Psoas muscle (tissue), 7 donors: ENCODE measurements at regions not wholly inside any gene's neighbourhood (a gene's known extent, or its start where the extent isn't known, plus 50 kb on each side); places are given as distances from the start of the nearest gene placed in this dataset.

ENCODE experiments used
- ATAC-seq, 4 donors: fragments of 200-7000 bp; cut with Tn5 transposase; one replicate each; pipeline ENCODE4 v1.9.1; 2020; ENCODE audit warnings: moderate library complexity in 3 of 4, mild to moderate bottlenecking in 2 of 4
- DNase-seq, 2 donors: peaks; one replicate each; pipeline ENCODE4 v3.0.0-alpha.2; 2020
- H3K27ac ChIP-seq: fragments of 200-600 bp; one replicate; pipeline ENCODE4 v1.8.0; 2022
- H3K27me3 ChIP-seq, 3 donors: fragments of 200-600 bp in 1 of 3; one replicate each; pipeline versions ENCODE4 v1.6.1 to v1.8.0; 2013 to 2022; ENCODE audit warnings: low read length in 2 of 3, mild to moderate bottlenecking in 2 of 3, moderate library complexity in 1 of 3; ENCODE audit not compliant: insufficient read depth in 3 of 3
- H3K36me3 ChIP-seq, 2 donors: fragments of 200-600 bp in 1 of 2; one replicate each; pipeline versions ENCODE4 v1.6.1 to v1.8.0; 2013 to 2022; ENCODE audit warnings: low read depth in 1 of 2, mild to moderate bottlenecking in 1 of 2, moderate library complexity in 1 of 2; ENCODE audit not compliant: insufficient read depth in 1 of 2
- H3K4me1 ChIP-seq: fragments of 200-600 bp; one replicate; pipeline ENCODE4 v1.8.0; 2022
- H3K4me3 ChIP-seq: fragments of 200-600 bp; one replicate; pipeline ENCODE4 v1.8.0; 2022; ENCODE audit warnings: mild to moderate bottlenecking
- H3K9me3 ChIP-seq: fragments of 200-600 bp; one replicate; pipeline ENCODE4 v1.8.0; 2022
- WGBS, 3 donors: extraction: QIAGEN DNeasy Blood & Tissue Kit; methylation state at CpG; one replicate each; pipeline versions ENCODE4 v1.1.6 to v1.1.7; 2013; 5-methylcytosine and 5-hydroxymethylcytosine counted together
- intact Hi-C, 2 donors: fragments of 100-400 bp; cut with DNase I; formaldehyde crosslinking; loops; one replicate each; pipeline versions ENCODE4 v1.11.0 to v1.14.2; 2022
- TF ChIP-seq, protein P1 (sequence below): fragments of 200-600 bp; IDR thresholded peaks from one replicate; pipeline ENCODE4 v1.8.0; 2022; ENCODE audit warnings: antibody characterized with exemption
- donor health status: healthy with polysubstance abuse.
- donor health status: DM: no; HTN: no; CAD: no; lungs with moderate emphysema.
- donor health status: Bipolar disorder and iron deficiency.
- donor health status: healthy.
- donor health status: DM: yes; HTN: yes; CAD: no.
- donor health status: DM: no; HTN: no; CAD: no.
- donor health status: DM: yes; HTN: yes; CAD: no.

DNA sequence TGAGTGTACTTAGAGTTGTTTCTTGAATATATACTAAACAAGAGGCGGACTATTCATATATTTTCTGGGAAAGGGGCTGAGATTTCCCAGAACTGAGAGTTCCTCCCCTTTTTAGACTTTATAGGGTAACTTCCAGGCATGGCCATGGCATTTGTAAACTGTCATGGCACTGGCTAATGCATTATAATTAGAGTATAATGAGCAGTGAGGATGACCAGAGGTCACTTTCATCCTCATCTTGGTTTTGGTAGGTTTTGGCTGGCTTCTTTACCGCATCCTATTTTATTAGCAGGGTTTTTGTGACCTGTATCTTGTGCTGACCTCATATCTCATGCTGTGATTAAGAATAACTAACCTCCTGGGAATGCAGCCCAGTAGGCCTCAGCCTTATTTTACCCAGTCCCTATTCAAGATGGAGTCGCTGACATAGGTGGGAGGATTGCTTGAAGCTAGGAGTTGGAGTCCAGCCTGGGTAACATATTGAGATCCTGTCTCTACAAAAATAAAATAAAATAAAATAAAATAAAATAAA is 91.4 kb downstream of the MOBP start:
- no peak for ATAC-seq
- WGBS, 3 donors, result 87 to 91% (median 90%) methylated on average over 3 of the region's 3 CpGs
- H3K4me3 ChIP-seq, result no peak overlapping the region
- H3K36me3 ChIP-seq, result no peaks in the 10 kb centered on the region
- no peaks in the 10 kb centered on the region for H3K4me1 ChIP-seq
- no peak overlapping the region for H3K27ac ChIP-seq
- intact Hi-C loops, result no loop called here
- DNase-seq, result no peak
- TF ChIP-seq, protein P1, sequence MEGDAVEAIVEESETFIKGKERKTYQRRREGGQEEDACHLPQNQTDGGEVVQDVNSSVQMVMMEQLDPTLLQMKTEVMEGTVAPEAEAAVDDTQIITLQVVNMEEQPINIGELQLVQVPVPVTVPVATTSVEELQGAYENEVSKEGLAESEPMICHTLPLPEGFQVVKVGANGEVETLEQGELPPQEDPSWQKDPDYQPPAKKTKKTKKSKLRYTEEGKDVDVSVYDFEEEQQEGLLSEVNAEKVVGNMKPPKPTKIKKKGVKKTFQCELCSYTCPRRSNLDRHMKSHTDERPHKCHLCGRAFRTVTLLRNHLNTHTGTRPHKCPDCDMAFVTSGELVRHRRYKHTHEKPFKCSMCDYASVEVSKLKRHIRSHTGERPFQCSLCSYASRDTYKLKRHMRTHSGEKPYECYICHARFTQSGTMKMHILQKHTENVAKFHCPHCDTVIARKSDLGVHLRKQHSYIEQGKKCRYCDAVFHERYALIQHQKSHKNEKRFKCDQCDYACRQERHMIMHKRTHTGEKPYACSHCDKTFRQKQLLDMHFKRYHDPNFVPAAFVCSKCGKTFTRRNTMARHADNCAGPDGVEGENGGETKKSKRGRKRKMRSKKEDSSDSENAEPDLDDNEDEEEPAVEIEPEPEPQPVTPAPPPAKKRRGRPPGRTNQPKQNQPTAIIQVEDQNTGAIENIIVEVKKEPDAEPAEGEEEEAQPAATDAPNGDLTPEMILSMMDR, result no peak
- no peaks in the 10 kb centered on the region for H3K27me3 ChIP-seq
- no peaks in the 10 kb centered on the region for H3K9me3 ChIP-seq

DNA sequence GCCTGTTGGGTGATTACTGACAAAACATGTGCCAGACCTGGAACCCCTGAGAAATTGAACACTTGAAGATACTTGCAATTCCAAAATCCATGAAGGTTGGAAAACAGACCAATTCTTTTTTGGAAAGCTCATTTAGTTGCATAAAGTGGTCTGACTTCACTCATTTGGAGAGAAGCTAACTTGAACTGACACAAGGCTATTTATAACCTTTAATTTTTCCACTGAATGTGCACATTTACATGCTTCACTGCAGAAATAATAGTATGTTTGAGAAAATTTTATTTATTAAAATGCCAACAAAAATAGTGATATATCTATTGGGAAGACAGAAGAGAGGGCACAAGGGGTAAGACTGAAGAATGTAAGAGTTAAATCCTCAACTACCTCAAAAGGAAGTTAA is 92.1 kb downstream of the MOBP start:
- Histone ChIP-seq H3K36me3 (no peaks in the 10 kb centered on the region), H3K4me3 (no peak overlapping the region), H3K9me3 (no peaks in the 10 kb centered on the region), H3K27me3 (no peaks in the 10 kb centered on the region), H3K4me1 (no peaks in the 10 kb centered on the region), H3K27ac (no peak overlapping the region)
- ATAC-seq, result no peak
- DNase-seq, result no peak
- TF ChIP-seq, protein P1, result no peak
- intact Hi-C loops, result no loop called here

DNA sequence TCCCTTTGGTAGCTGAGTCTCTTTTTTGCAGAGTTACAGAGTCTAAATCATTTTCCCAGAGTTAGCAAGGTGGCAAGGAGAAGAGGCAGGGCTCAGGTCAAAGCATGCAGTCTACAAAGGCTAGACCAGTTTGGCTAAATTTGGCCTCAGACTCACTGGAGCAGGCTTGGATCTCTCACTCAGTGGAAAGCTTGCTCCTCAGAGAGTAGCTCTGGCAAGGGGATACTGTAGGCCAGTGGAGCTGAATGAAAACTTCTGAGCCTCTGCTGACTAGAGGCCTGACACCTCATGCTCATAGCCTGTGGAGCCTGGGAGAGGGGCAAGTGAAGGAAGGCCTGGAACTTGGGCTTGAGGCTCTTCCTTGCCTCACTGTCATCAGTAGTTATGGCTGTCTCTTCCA is 101.0 kb downstream of the MOBP start:
- TF ChIP-seq, protein P1, result no peak
- ATAC-seq, result no peak

DNA sequence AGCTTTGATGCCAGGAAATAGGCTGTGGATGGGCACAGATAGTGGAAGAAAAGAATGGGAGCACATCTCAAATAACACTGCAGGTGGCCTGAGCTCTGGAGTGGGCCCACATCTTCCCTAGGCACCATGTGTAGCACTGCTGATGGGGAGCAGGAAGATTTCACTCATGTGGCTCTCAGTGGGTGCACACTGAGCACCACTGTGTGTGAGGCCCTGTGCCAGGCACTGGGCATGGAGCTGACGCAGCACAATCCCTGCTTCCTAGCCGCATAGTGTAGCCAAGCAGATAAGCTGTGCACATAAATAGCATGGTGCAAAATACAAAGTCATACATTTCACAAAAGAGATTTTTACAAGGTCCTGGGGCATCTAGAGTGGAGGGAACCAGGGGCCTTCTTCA is 101.6 kb downstream of the MOBP start:
- TF ChIP-seq, protein P1, result no peak
- Histone ChIP-seq H3K9me3 (no peaks in the 10 kb centered on the region), H3K27me3 (no peaks in the 10 kb centered on the region), H3K27ac (no peak overlapping the region), H3K36me3 (no peaks in the 10 kb centered on the region), H3K4me1 (no peaks in the 10 kb centered on the region), H3K4me3 (no peak overlapping the region)
- DNase-seq (no peak), ATAC-seq (no peak)
- 66 to 89% (median 73%) methylated on average over 2 of the region's 2 CpGs for WGBS, 3 donors
- intact Hi-C loops, result no loop called here

More for the DNA sequence above, 101.0 kb downstream of the MOBP start:
- Histone ChIP-seq H3K36me3 (no peaks in the 10 kb centered on the region), H3K4me3 (no peak overlapping the region), H3K27ac (no peak overlapping the region), H3K27me3 (no peaks in the 10 kb centered on the region), H3K4me1 (no peaks in the 10 kb centered on the region), H3K9me3 (no peaks in the 10 kb centered on the region)
- no peak for DNase-seq
- intact Hi-C loops, result no loop called here

DNA sequence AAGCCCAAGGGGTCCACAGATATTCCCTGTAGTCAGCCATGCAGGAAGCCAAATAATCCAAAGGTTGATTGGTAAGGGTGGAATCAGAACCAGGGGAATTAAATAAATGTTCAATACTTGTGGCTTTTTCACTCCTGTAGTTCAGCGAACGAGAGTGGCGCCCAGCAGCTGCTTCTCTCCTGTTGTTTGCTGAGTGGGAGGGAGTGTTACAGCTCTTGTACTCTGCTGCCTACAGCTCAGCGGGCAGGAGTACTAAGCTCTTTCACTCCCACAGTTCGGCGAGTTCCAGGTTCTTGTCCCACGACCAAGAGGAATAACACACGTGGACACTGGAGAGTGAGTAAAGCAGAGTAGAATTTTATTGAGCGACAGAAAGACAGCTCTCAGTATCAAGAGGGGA is 105.9 kb downstream of the MOBP start:
- Histone ChIP-seq H3K27me3 (no peaks in the 10 kb centered on the region), H3K27ac (no peak overlapping the region), H3K36me3 (no peaks in the 10 kb centered on the region), H3K9me3 (no peaks in the 10 kb centered on the region), H3K4me1 (no peaks in the 10 kb centered on the region), H3K4me3 (no peak overlapping the region)
- intact Hi-C loops, result no loop called here
- TF ChIP-seq, protein P1, result no peak
- ATAC-seq (no peak), DNase-seq (no peak)
- 74 to 84% (median 79%) methylated on average over 9 of the region's 9 CpGs for WGBS, 3 donors
